ENCODE measurements at regions not wholly inside any gene's neighbourhood (a gene's known extent, or its start where the extent isn't known, plus 50 kb on each side); places are given as distances from the start of the nearest gene placed in this dataset.
"Not testable (repeated sequence)": the region's sequence is repeated elsewhere in the genome, so short reads cannot be mapped to it uniquely, and the experiment has no call there.

GRCh38 chr1:196002296-196002695 lies 605.9 kb downstream of the KCNT2 start:
- not testable (repeated sequence) for DNase-seq (ENCODE audit: low read depth in 3 of 3)

GRCh38 chr1:196001188-196001587 lies 607.1 kb downstream of the KCNT2 start:
- DNase-seq (ENCODE audit: low read depth in 3 of 3): no peak

- no peak for DNase-seq (ENCODE audit: low read depth in 3 of 3)
These were observed 609.2 kb downstream of the KCNT2 start for GRCh38 chr1:195999022-195999421.

- DNase-seq (ENCODE audit: low read depth in 3 of 3): no peak
These were observed 626.6 kb downstream of the KCNT2 start for GRCh38 chr1:195981448-195982139.

- DNase-seq (ENCODE audit: low read depth in 3 of 3): no peak
These were observed 628.6 kb downstream of the KCNT2 start for GRCh38 chr1:195979646-195980045.

GRCh38 chr1:195973311-195973904 lies 634.8 kb downstream of the KCNT2 start:
- DNase-seq (ENCODE audit: low read depth in 3 of 3): no peak

GRCh38 chr1:195971589-195971988 lies 636.7 kb downstream of the KCNT2 start:
- no peak for DNase-seq (ENCODE audit: low read depth in 3 of 3)

- no peak for DNase-seq (ENCODE audit: low read depth in 3 of 3)
These were observed 638.0 kb downstream of the KCNT2 start for GRCh38 chr1:195970209-195970608.

GRCh38 chr1:195965475-195965874 lies 642.8 kb downstream of the KCNT2 start:
- no peak for DNase-seq (ENCODE audit: low read depth in 3 of 3)

GRCh38 chr1:195965036-195965435 lies 643.2 kb downstream of the KCNT2 start:
- DNase-seq (ENCODE audit: low read depth in 3 of 3): no peak

GRCh38 chr1:195964516-195964915 lies 643.7 kb downstream of the KCNT2 start:
- no peak for DNase-seq (ENCODE audit: low read depth in 3 of 3)

- no peak for DNase-seq (ENCODE audit: low read depth in 3 of 3)
These were observed 646.2 kb downstream of the KCNT2 start for GRCh38 chr1:195962051-195962450.

GRCh38 chr1:195960580-195960979 lies 647.7 kb downstream of the KCNT2 start:
- DNase-seq (ENCODE audit: low read depth in 3 of 3): no peak

GRCh38 chr1:195958131-195958530 lies 650.1 kb downstream of the KCNT2 start:
- no peak for DNase-seq (ENCODE audit: low read depth in 3 of 3)

GRCh38 chr1:195956845-195957244 lies 651.4 kb downstream of the KCNT2 start:
- DNase-seq (ENCODE audit: low read depth in 3 of 3): no peak

- DNase-seq (ENCODE audit: low read depth in 3 of 3): no peak
These were observed 653.4 kb downstream of the KCNT2 start for GRCh38 chr1:195954848-195955247.

GRCh38 chr1:195951313-195951712 lies 656.9 kb downstream of the KCNT2 start:
- DNase-seq (ENCODE audit: low read depth in 3 of 3): no peak

GRCh38 chr1:195948123-195948895 lies 659.9 kb downstream of the KCNT2 start:
- DNase-seq (ENCODE audit: low read depth in 3 of 3): no peak

GRCh38 chr1:195946500-195946899 lies 661.7 kb downstream of the KCNT2 start:
- no peak for DNase-seq (ENCODE audit: low read depth in 3 of 3)

GRCh38 chr1:195941795-195942194 lies 666.4 kb downstream of the KCNT2 start:
- no peak for DNase-seq (ENCODE audit: low read depth in 3 of 3)

- DNase-seq (ENCODE audit: low read depth in 3 of 3): no peak
These were observed 666.9 kb downstream of the KCNT2 start for GRCh38 chr1:195941314-195941713.

- DNase-seq (ENCODE audit: low read depth in 3 of 3): no peak
These were observed 668.4 kb downstream of the KCNT2 start for GRCh38 chr1:195939844-195940243.

Data from stimulated activated CD4-positive, alpha-beta T cell treated with anti-CD3 and anti-CD28 coated beads, TNF-alpha, amount 100 ng/mL, for 24 hours (primary cell).